Right lobe of liver (tissue), 6 donors: ENCODE measurements at regions not wholly inside any gene's neighbourhood (a gene's known extent, or its start where the extent isn't known, plus 50 kb on each side); places are given as distances from the start of the nearest gene placed in this dataset.
"Not testable (repeated sequence)": the region's sequence is repeated elsewhere in the genome, so short reads cannot be mapped to it uniquely, and the experiment has no call there.

Experiments used
- ATAC-seq, 4 donors: fragments of 200-7000 bp; cut with Tn5 transposase; one replicate each; pipeline ENCODE4 v1.9.1; 2020; ENCODE audit warnings: mild to moderate bottlenecking in 4 of 4, moderate library complexity in 4 of 4
- DNase-seq, 3 donors: peaks; one replicate each; pipeline ENCODE4 v3.0.0-alpha.2; 2020
- H3K27ac ChIP-seq, 3 donors: fragments of 200-600 bp; one replicate each; pipeline ENCODE4 v1.8.0; 2022
- H3K27me3 ChIP-seq, 2 donors: fragments of 200-600 bp; one replicate each; pipeline ENCODE4 v1.8.0; 2022
- H3K36me3 ChIP-seq, 4 donors: fragments of 200-600 bp; sonication (generic) in 1 of 4; one replicate each; pipeline versions ENCODE4 v1.5.1 to v1.8.0; 2017 to 2022; ENCODE audit warnings: control low read depth in 1 of 4
- H3K4me1 ChIP-seq, 4 donors: fragments of 200-600 bp; sonication (generic) in 1 of 4; one replicate each; pipeline versions ENCODE4 v1.5.1 to v1.8.0; 2017 to 2022; ENCODE audit warnings: control low read depth in 1 of 4
- H3K4me3 ChIP-seq, 3 donors: fragments of 200-600 bp; one replicate each; pipeline ENCODE4 v1.8.0; 2022
- H3K9me3 ChIP-seq, 4 donors: fragments of 200-600 bp; sonication (generic) in 1 of 4; one replicate each; pipeline versions ENCODE4 v1.5.1 to v1.8.0; 2017 to 2022; ENCODE audit warnings: control low read depth in 1 of 4
- POLR2A ChIP-seq: fragments of 450-650 bp; IDR thresholded peaks from one replicate; pipeline ENCODE4 v1.6.1; 2017; ENCODE audit warnings: antibody characterized with exemption, mild to moderate bottlenecking
- WGBS: methylation state at CpG from one replicate; pipeline ENCODE4 v1.1.6; 2018; ENCODE audit warnings: low coverage, low lambda C conversion rate; ENCODE audit not compliant: insufficient coverage; ENCODE audit errors: missing lambda C conversion rate; 5-methylcytosine and 5-hydroxymethylcytosine counted together
- intact Hi-C, 2 donors: fragments of 100-400 bp; cut with DNase I; formaldehyde crosslinking; loops; one replicate each; pipeline versions ENCODE4 v1.11.2 to v1.14.1; 2022
- TF ChIP-seq, protein P1 (sequence below), 4 donors: fragments of 200-600 bp in 3 of 4; fragments of 450-650 bp in 1 of 4; IDR thresholded peaks; one replicate each; pipeline versions ENCODE4 v1.5.1 to v1.8.0; 2016 to 2022; ENCODE audit warnings: antibody characterized with exemption in 4 of 4, mild to moderate bottlenecking in 2 of 4
- donor health status: DM: no; HTN: yes; CAD: no.
- donor health status: DM: no; HTN: no; CAD: no.
- donor health status: DM: no; HTN: no; CAD: no.
- donor health status: DM: no; HTN: yes; CAD: no.
- donor health status: DM: no; HTN: yes; CAD: no.

DNA sequence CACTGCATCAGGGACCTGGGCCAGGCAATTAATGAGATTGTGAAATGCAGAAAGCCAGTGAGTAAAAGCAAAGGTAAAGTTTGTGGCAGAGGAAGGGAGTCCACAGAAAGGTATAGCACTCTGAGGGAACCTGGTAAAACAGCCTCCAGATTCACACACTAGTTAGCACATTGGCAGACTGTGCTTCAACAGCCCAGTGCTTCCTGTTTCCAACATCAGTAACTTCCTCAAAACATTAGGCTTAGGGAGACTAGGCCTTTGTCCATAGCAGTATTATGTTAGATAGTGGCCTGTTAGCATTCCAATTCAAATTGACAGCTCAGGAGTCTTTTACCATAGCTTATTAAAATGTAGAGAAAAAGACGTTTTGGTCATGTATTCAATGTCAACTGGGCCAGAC lies 582.6 kb upstream of the ACTRT1 start:
- no peak overlapping the region for H3K4me3 ChIP-seq
- H3K27me3 ChIP-seq, result no peaks in the 10 kb centered on the region
- no peaks in the 10 kb centered on the region for H3K9me3 ChIP-seq
- TF ChIP-seq, protein P1, sequence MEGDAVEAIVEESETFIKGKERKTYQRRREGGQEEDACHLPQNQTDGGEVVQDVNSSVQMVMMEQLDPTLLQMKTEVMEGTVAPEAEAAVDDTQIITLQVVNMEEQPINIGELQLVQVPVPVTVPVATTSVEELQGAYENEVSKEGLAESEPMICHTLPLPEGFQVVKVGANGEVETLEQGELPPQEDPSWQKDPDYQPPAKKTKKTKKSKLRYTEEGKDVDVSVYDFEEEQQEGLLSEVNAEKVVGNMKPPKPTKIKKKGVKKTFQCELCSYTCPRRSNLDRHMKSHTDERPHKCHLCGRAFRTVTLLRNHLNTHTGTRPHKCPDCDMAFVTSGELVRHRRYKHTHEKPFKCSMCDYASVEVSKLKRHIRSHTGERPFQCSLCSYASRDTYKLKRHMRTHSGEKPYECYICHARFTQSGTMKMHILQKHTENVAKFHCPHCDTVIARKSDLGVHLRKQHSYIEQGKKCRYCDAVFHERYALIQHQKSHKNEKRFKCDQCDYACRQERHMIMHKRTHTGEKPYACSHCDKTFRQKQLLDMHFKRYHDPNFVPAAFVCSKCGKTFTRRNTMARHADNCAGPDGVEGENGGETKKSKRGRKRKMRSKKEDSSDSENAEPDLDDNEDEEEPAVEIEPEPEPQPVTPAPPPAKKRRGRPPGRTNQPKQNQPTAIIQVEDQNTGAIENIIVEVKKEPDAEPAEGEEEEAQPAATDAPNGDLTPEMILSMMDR (IDR thresholded peaks at IDR 0.05), result no peak
- TF ChIP-seq POLR2A, result no peak
- no peak overlapping the region for H3K27ac ChIP-seq
- DNase-seq, result no peak
- no peaks in the 10 kb centered on the region for H3K36me3 ChIP-seq
- H3K4me1 ChIP-seq, result no peaks in the 10 kb centered on the region
- no peak for ATAC-seq
- 6% methylated on average over 1 of the region's 1 CpG for WGBS
- intact Hi-C loops, result no loop called here

DNA sequence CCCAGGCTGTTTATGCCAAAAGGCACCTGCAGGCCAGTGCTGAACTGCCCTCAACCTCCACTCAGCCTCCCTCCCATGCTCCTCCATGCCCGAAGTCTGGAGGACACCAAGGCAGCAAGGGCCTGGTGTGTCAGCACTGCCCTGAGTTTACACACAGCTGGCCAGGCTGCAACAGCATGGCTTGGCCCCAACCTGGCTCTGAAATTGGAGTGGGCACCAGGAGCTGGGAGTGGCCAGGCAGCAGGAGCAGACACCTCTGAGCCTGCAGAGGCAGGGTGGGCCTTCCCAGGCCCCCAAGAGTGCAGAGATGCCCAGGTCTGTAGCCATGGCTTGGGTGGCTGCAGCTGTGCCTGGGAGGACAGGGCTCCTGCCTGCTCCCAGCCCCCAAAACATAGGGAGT lies 571.2 kb upstream of the ACTRT1 start:
- Histone ChIP-seq H3K4me1 (no peaks in the 10 kb centered on the region), H3K9me3 (no peaks in the 10 kb centered on the region), H3K4me3 (no peak overlapping the region), H3K36me3 (no peaks in the 10 kb centered on the region), H3K27me3 (no peaks in the 10 kb centered on the region), H3K27ac (no peak overlapping the region)
- DNase-seq (no peak), ATAC-seq (no peak)
- TF ChIP-seq, protein P1 (IDR thresholded peaks at IDR 0.05), result no peak
- TF ChIP-seq POLR2A, result no peak
- intact Hi-C loops, result no loop called here
- WGBS, result no CpG with 5 or more reads among the region's 1 CpG

DNA sequence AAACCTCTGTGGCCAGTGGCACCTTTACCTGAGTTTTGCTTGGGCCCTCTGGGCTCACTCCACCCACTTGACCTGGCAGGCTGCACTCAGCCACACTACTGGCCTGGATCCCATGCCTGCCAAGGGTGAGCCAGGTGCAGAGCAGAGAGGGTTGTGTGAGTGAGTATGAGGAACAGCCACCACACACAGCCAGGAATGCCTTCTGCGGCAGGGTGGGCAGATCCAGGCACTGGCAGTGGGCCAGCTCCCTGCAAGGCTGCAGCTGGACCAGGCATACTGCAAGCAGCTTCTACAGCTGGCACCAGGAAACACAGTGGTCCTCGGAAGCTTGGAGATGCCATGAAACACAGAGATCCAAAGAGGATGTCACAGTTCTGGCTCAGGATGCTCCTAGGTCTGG lies 570.1 kb upstream of the ACTRT1 start:
- 60% methylated on average over 1 of the region's 2 CpGs for WGBS
- Histone ChIP-seq H3K4me1 (no peaks in the 10 kb centered on the region), H3K9me3 (no peaks in the 10 kb centered on the region), H3K27me3 (no peaks in the 10 kb centered on the region), H3K27ac (no peak overlapping the region), H3K4me3 (no peak overlapping the region), H3K36me3 (no peaks in the 10 kb centered on the region)
- ATAC-seq (no peak), DNase-seq (no peak)
- TF ChIP-seq POLR2A, result no peak
- TF ChIP-seq, protein P1 (IDR thresholded peaks at IDR 0.05), result no peak
- intact Hi-C loops, result no loop called here

DNA sequence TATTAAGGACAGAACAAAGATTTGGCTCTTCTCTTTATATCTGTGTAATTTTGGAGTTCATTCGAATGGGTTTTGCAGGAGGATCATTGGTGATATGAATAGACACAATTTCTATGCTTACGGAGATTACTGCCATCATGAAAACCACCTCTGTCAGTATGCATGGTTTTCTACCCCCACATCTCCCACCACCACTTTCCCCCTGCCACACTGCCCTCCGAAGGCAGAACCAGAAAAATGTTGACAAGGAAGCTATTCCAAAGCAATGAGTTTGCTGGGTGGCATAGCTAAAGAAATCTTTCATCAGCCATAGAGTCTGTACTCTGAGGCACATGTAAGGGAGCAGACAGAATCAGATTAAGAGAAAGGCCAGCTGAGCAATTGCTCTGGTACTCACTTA lies 567.3 kb upstream of the ACTRT1 start:
- intact Hi-C loops, result no loop called here
- H3K27me3 ChIP-seq, result no peaks in the 10 kb centered on the region
- DNase-seq (no peak), ATAC-seq (no peak)
- no peaks in the 10 kb centered on the region for H3K4me1 ChIP-seq
- H3K27ac ChIP-seq, result no peak overlapping the region
- no peaks in the 10 kb centered on the region for H3K9me3 ChIP-seq
- TF ChIP-seq, protein P1 (IDR thresholded peaks at IDR 0.05), result no peak
- no peak for TF ChIP-seq POLR2A
- no peak overlapping the region for H3K4me3 ChIP-seq
- WGBS, result 47% methylated on average over 3 of the region's 3 CpGs
- no peaks in the 10 kb centered on the region for H3K36me3 ChIP-seq

DNA sequence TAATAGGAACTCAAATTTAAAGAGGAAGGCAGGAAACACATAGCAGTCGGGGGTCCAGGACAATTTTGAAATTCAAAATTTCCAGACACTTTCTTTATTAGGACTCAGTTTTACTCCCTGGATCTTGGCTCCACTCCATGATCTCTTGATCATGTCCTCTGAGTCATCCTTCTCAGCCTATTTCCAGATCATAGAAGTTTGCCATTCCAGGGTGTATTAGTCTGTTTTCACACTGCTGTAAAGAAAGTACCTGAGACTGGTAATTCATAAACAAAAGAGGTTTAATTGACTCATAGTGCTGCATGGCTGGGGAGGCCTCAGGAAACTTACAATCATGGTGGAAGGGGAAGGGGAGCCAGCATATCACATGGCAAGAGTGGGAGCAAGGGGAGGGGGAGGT lies 564.7 kb upstream of the ACTRT1 start:
- intact Hi-C loops, result no loop called here
- H3K4me1 ChIP-seq, result no peaks in the 10 kb centered on the region
- WGBS, result 31% methylated on average over 1 of the region's 1 CpG
- H3K4me3 ChIP-seq, result no peak overlapping the region
- ATAC-seq (no peak), DNase-seq (no peak)
- H3K27me3 ChIP-seq, result no peaks in the 10 kb centered on the region
- no peaks in the 10 kb centered on the region for H3K36me3 ChIP-seq
- H3K27ac ChIP-seq, result no peak overlapping the region
- no peaks in the 10 kb centered on the region for H3K9me3 ChIP-seq
- TF ChIP-seq, protein P1 (IDR thresholded peaks at IDR 0.05), result no peak
- TF ChIP-seq POLR2A, result no peak

DNA sequence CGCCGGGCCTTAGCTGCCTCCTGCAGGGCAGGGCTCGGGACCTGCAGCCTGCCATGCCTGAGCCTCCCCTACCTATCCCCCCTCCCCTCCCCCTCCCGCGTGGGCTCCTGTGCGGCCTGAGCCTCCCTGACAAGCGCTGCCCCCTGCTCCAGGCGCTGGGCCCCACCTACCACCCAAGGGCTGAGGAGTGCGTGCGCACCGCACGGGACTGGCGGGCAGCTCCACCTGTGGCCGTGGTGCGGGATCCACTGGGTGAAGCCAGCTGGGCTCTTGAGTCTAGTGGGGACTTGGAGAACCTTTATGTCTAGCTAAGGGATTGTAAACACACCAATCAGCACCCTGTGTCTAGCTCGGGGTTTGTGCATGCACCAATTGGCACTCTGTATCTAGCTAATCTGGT lies 554.6 kb upstream of the ACTRT1 start:
- H3K27ac ChIP-seq, H3K4me3 ChIP-seq, H3K27me3 ChIP-seq, DNase-seq, H3K4me1 ChIP-seq, ATAC-seq, H3K36me3 ChIP-seq, H3K9me3 ChIP-seq, intact Hi-C loops: not testable (repeated sequence)
- 100% methylated on average over 2 of the region's 16 CpGs for WGBS

DNA sequence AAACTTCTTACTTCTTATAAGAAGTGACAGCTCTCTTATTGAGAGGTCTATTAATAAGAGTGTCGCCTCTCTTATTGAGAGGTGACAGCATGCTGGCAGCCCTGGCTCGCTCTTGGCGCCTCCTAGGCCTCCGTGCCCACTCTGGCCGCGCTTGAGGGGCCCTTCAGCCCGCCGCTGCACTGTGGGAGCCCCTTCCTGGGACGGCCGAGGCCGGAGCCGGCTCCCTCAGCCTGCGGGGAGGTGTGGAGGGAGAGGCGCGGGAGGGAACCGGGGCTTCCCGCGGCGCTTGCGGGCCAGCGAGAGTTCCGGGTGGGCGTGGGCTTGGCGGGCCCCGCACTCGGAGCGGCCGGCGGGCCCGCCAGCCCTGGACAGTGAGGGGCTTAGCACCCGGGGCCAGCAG lies 554.2 kb upstream of the ACTRT1 start:
- H3K36me3 ChIP-seq, intact Hi-C loops, H3K4me3 ChIP-seq, H3K27ac ChIP-seq, H3K9me3 ChIP-seq, H3K4me1 ChIP-seq, DNase-seq, ATAC-seq, H3K27me3 ChIP-seq: not testable (repeated sequence)
- WGBS, result 67% methylated on average over 9 of the region's 31 CpGs
